IMR-90 (cell line): ENCODE measurements at regions not wholly inside any gene's neighbourhood (a gene's known extent, or its start where the extent isn't known, plus 50 kb on each side); places are given as distances from the start of the nearest gene placed in this dataset.
"Not testable (repeated sequence)": the region's sequence is repeated elsewhere in the genome, so short reads cannot be mapped to it uniquely, and the experiment has no call there.

Experiments used
- ATAC-seq: fragments of 200-7000 bp; cut with Tn5 transposase; 2 replicates; pipeline ENCODE4 v1.9.1; 2020; ENCODE audit warnings: low read depth, mild to moderate bottlenecking, moderate library complexity
- BruUV-seq: library from RNA; stranded (reverse); fragments of 400-500 nt; replicated peaks from 2 replicates; lab custom pipeline; 2021; lab: Mats Ljungman, UMichigan
- CTCF ChIA-PET: fragments of 300-600 bp; formaldehyde crosslinking; extraction: SDS; loops from one replicate; lab custom pipeline; 2021; ENCODE audit warnings: antibody characterized with exemption; lab: Yijun Ruan, JAX
- POLR2A ChIA-PET: fragments of 300-600 bp; sonication (Branson Sonifier 250); formaldehyde crosslinking; loops from one replicate; lab custom pipeline; 2022; ENCODE audit warnings: antibody characterized with exemption; ENCODE audit not compliant: unreplicated experiment; lab: Charles Lee
- DNase-seq: peaks from one replicate; pipeline ENCODE4 v3.0.0; 2013
- H2AFZ ChIP-seq: replicated peaks from 2 replicates; pipeline ENCODE3; 2013; ENCODE audit warnings: low read length, mild to moderate bottlenecking; ENCODE audit not compliant: poor library complexity
- H2AK5ac ChIP-seq: 2 replicates; pipeline ENCODE4 v1.6.1; 2013; ENCODE audit warnings: low read depth, low read length, inconsistent platforms
- H2AK9ac ChIP-seq: replicated peaks from 2 replicates; pipeline ENCODE3; 2013; ENCODE audit warnings: mild to moderate bottlenecking, low read depth, low read length, moderate library complexity; ENCODE audit not compliant: poor library complexity
- H2BK120ac ChIP-seq: 2 replicates; pipeline ENCODE4 v1.6.1; 2013; ENCODE audit warnings: low read depth, low read length, inconsistent platforms
- H2BK15ac ChIP-seq: 3 replicates; pipeline ENCODE4 v1.6.1; 2013; ENCODE audit warnings: low read depth, low read length, inconsistent platforms
- H2BK20ac ChIP-seq: 2 replicates; pipeline ENCODE4 v1.6.1; 2013; ENCODE audit warnings: low read depth, mild to moderate bottlenecking, inconsistent platforms, low read length, moderate library complexity
- H2BK5ac ChIP-seq: 2 replicates; pipeline ENCODE4 v1.6.1; 2013; ENCODE audit warnings: mild to moderate bottlenecking, low read depth, low read length, inconsistent platforms; ENCODE audit not compliant: poor library complexity, severe bottlenecking
- H3K14ac ChIP-seq: replicated peaks from 2 replicates; pipeline ENCODE4 v1.6.1; 2013; ENCODE audit warnings: low read depth, low read length, inconsistent platforms
- H3K18ac ChIP-seq: 2 replicates; pipeline ENCODE4 v1.6.1; 2013; ENCODE audit warnings: low read depth, low read length, control low read depth
- H3K23ac ChIP-seq: 2 replicates; pipeline ENCODE4 v1.6.1; 2013; ENCODE audit warnings: low read depth, low read length, inconsistent platforms
- H3K27ac ChIP-seq: 2 replicates; pipeline ENCODE4 v1.5.1; 2013; ENCODE audit warnings: mild to moderate bottlenecking, control low read depth, low read length; ENCODE audit not compliant: insufficient read depth
- H3K27me3 ChIP-seq: 2 replicates; pipeline ENCODE4 v1.6.1; 2013; ENCODE audit warnings: low read length; ENCODE audit not compliant: control insufficient read depth, insufficient read depth
- H3K36me3 ChIP-seq: 2 replicates; pipeline ENCODE4 v1.6.1; 2013; ENCODE audit warnings: low read length, mixed read lengths; ENCODE audit not compliant: control insufficient read depth, insufficient read depth
- H3K4ac ChIP-seq: 2 replicates; pipeline ENCODE4 v1.6.1; 2013; ENCODE audit warnings: low read depth, low read length, inconsistent platforms
- H3K4me1 ChIP-seq: 2 replicates; pipeline ENCODE4 v1.6.1; 2013; ENCODE audit warnings: low read length, mixed read lengths; ENCODE audit not compliant: control insufficient read depth, insufficient read depth
- H3K4me2 ChIP-seq: 2 replicates; pipeline ENCODE4 v1.6.1; 2013; ENCODE audit warnings: low read depth, mild to moderate bottlenecking, control low read depth, low read length, moderate library complexity
- H3K4me3 ChIP-seq: 2 replicates; pipeline ENCODE4 v1.5.1; 2013; ENCODE audit warnings: low read depth, mild to moderate bottlenecking, control low read depth, low read length, moderate library complexity; ENCODE audit not compliant: insufficient read depth
- H3K56ac ChIP-seq: 2 replicates; pipeline ENCODE4 v1.6.1; 2013; ENCODE audit warnings: low read length, inconsistent platforms; ENCODE audit not compliant: insufficient read depth; ENCODE audit errors: extremely low read depth
- H3K79me1 ChIP-seq, 2 experiments: 2 replicates each; pipeline ENCODE4 v1.6.1; 2013; ENCODE audit warnings: low read length in 2 of 2, inconsistent platforms in 1 of 2, low read depth in 1 of 2
- H3K9ac ChIP-seq: 2 replicates; pipeline ENCODE4 v1.6.1; 2013; ENCODE audit warnings: low read depth, low read length, control low read depth
- H3K9me1 ChIP-seq: 2 replicates; pipeline ENCODE4 v1.6.1; 2013; ENCODE audit warnings: low read length, inconsistent platforms; ENCODE audit not compliant: insufficient read depth
- H3K9me3 ChIP-seq: 2 replicates; pipeline ENCODE4 v1.6.1; 2013; ENCODE audit warnings: low read length; ENCODE audit not compliant: control insufficient read depth, insufficient read depth
- H4K20me1 ChIP-seq: 2 replicates; pipeline ENCODE4 v1.6.1; 2013; ENCODE audit warnings: low read length, inconsistent platforms; ENCODE audit not compliant: insufficient read depth
- H4K5ac ChIP-seq: 2 replicates; pipeline ENCODE4 v1.6.1; 2013; ENCODE audit warnings: mild to moderate bottlenecking, low read depth, low read length, control low read depth
- H4K8ac ChIP-seq, 2 experiments: 2 replicates each; pipeline ENCODE4 v1.6.1; 2013; ENCODE audit warnings: low read depth in 2 of 2, low read length in 2 of 2, control low read depth in 1 of 2, inconsistent platforms in 1 of 2
- H4K91ac ChIP-seq: 2 replicates; pipeline ENCODE4 v1.6.1; 2013; ENCODE audit warnings: low read depth, low read length, inconsistent platforms; ENCODE audit not compliant: insufficient read depth
- CEBPB ChIP-seq: IDR thresholded peaks from 2 replicates; pipeline ENCODE4 v1.6.1; 2012; ENCODE audit warnings: low read depth, low read length, improper control_type of control experiment
- CTCF ChIP-seq: conservative IDR thresholded peaks from 2 replicates; pipeline ENCODE4 v1.5.1; 2012; ENCODE audit warnings: mild to moderate bottlenecking, low read depth, low read length, improper control_type of control experiment
- MAZ ChIP-seq: IDR thresholded peaks from 2 replicates; pipeline ENCODE4 v1.6.1; 2012; ENCODE audit warnings: low read depth, mild to moderate bottlenecking, low read length, improper control_type of control experiment, moderate library complexity, borderline replicate concordance
- WGBS, 2 experiments: methylation state at CpG; one replicate each; pipeline versions ENCODE4 v1.1.5 to v1.1.7; 2013; ENCODE audit warnings: missing lambda C conversion rate in 2 of 2; ENCODE audit not compliant: insufficient read length in 1 of 2; ENCODE audit errors: extremely low coverage in 2 of 2; 5-methylcytosine and 5-hydroxymethylcytosine counted together
- dilution Hi-C: fragments of 300-500 bp; cut with HindIII; formaldehyde crosslinking; loops from one replicate; pipeline ENCODE4 v1.14.3; 2018; ENCODE audit warnings: low sequenced_read_pairs; ENCODE audit not compliant: unreplicated experiment
- in situ Hi-C: fragments of 300-500 bp; cut with MboI; formaldehyde crosslinking; loops from 3 replicates; pipeline ENCODE4 v1.14.3; 2019; ENCODE audit warnings: low sequenced_read_pairs, inconsistent platforms, mixed read lengths
- intact Hi-C: fragments of 100-400 bp; cut with micrococcal nuclease; formaldehyde crosslinking; loops from 2 replicates; pipeline ENCODE4 v1.10.0; 2022

GRCh38 chr6:84568971-84569370 is 195.4 kb downstream of the TBX18 start:
- intact Hi-C loops = loop anchor here (1.0 to 10.0 kb wide), 3 partner anchors 106 to 141 kb away; no protein-coding TSS in a partner anchor
- Histone ChIP-seq H4K20me1 (no peaks in the 10 kb centered on the region), H3K23ac (no peak overlapping the region), H3K9me3 (no peaks in the 10 kb centered on the region), H2BK20ac (no peak overlapping the region), H3K4me1 (no peaks in the 10 kb centered on the region), H3K18ac (no peak overlapping the region), H3K4ac (no peak overlapping the region), H3K79me1 (no peaks in the 10 kb centered on the region), H3K36me3 (no peaks in the 10 kb centered on the region), H4K5ac (no peak overlapping the region), H2AK5ac (no peak overlapping the region), H3K9ac (no peak overlapping the region), H4K8ac (no peak overlapping the region), H3K14ac (no peak overlapping the region), H2AFZ (no peak overlapping the region), H2BK15ac (no peak overlapping the region), H3K9me1 (no peaks in the 10 kb centered on the region), H2BK5ac (no peak overlapping the region), H3K27me3 (no peaks in the 10 kb centered on the region), H2BK120ac (no peak overlapping the region), H3K27ac (no peak overlapping the region), H3K4me3 (no peak overlapping the region), H2AK9ac (no peak overlapping the region), H3K56ac (no peak overlapping the region), H3K4me2 (no peak overlapping the region), H4K91ac (no peak overlapping the region)
- POLR2A ChIA-PET = no interaction called here
- TF ChIP-seq CEBPB (no peak), CTCF (peak; percentile 20; the same call in 1 of the 2 replicates), MAZ (no peak)
- ATAC-seq = no peak
- CTCF ChIA-PET = no interaction called here
- dilution Hi-C loops = no loop called here
- in situ Hi-C loops = no loop called here
- BruUV-seq = no TSS peak
- DNase-seq = peak; percentile 7

DNA sequence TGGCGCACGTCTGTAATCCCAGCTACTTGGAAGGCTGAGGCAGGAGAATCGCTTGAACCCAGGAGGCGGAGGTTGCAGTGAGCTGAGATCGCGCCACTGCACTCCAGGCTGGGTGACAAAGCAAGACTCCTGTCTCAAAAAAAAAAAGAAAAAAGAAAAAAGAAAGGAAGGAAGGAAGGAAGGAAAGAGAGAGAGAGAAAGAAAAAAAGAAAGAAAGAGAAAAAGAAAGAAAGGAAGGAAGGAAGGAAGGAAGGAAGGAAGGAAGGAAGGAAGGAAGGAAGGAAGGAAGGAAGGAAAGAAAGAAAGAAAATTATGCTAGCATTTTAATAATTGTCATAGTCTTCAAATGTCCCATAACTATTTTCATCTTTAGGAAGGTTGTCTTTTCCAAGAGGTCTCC is 198.7 kb downstream of the TBX18 start:
- ATAC-seq, in situ Hi-C loops: not testable (repeated sequence)
- no CpG with 5 or more reads among the region's 6 CpGs for WGBS, 2 experiments

More for the DNA sequence above, 198.7 kb downstream of the TBX18 start:
- H3K18ac ChIP-seq, H3K4me1 ChIP-seq, H2BK120ac ChIP-seq, H4K8ac ChIP-seq, H2AK9ac ChIP-seq, H3K9me1 ChIP-seq, H4K20me1 ChIP-seq, H3K36me3 ChIP-seq, H2AFZ ChIP-seq, POLR2A ChIA-PET, H3K4me2 ChIP-seq, BruUV-seq, H2BK15ac ChIP-seq, dilution Hi-C loops, H3K4me3 ChIP-seq, H3K27me3 ChIP-seq, H3K9me3 ChIP-seq, H3K23ac ChIP-seq, H3K14ac ChIP-seq, H3K27ac ChIP-seq, H3K79me1 ChIP-seq, H4K5ac ChIP-seq, H2BK20ac ChIP-seq, H3K56ac ChIP-seq, H4K91ac ChIP-seq, H3K9ac ChIP-seq, H2AK5ac ChIP-seq, DNase-seq, H3K4ac ChIP-seq, CTCF ChIA-PET, H2BK5ac ChIP-seq: not testable (repeated sequence)
- intact Hi-C loops = loop anchor here (5.0 to 10.0 kb wide), 2 partner anchors 109 to 127 kb away; no protein-coding TSS in a partner anchor
